ENCODE measurements at regions not wholly inside any gene's neighbourhood (a gene's known extent, or its start where the extent isn't known, plus 50 kb on each side); places are given as distances from the start of the nearest gene placed in this dataset.
"Not testable (repeated sequence)": the region's sequence is repeated elsewhere in the genome, so short reads cannot be mapped to it uniquely, and the experiment has no call there.

DNA sequence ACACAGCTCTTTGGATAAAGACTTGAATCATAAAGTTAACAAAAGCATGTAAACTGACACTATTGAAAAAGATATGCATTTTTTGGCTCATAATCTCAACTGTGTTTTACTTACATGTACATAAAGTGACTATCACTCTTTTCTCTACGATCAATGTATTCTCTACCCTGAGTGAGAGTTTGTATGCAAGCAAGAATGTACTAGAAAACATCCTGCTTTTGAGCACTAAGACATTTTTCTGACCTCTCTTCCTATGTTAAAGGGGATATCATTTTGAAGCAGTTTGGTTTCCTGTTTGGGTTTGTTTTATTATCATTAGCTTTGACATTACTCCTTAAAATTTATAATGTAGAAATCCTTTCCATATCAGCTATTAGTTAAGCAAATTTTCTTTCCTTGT, 910.8 kb downstream of the C6orf118 start:
- no peak overlapping the region for H3K4me3 ChIP-seq (ENCODE audit: low read length)
- DNase-seq (ENCODE audit: low read depth, low spot score) = no peak

DNA sequence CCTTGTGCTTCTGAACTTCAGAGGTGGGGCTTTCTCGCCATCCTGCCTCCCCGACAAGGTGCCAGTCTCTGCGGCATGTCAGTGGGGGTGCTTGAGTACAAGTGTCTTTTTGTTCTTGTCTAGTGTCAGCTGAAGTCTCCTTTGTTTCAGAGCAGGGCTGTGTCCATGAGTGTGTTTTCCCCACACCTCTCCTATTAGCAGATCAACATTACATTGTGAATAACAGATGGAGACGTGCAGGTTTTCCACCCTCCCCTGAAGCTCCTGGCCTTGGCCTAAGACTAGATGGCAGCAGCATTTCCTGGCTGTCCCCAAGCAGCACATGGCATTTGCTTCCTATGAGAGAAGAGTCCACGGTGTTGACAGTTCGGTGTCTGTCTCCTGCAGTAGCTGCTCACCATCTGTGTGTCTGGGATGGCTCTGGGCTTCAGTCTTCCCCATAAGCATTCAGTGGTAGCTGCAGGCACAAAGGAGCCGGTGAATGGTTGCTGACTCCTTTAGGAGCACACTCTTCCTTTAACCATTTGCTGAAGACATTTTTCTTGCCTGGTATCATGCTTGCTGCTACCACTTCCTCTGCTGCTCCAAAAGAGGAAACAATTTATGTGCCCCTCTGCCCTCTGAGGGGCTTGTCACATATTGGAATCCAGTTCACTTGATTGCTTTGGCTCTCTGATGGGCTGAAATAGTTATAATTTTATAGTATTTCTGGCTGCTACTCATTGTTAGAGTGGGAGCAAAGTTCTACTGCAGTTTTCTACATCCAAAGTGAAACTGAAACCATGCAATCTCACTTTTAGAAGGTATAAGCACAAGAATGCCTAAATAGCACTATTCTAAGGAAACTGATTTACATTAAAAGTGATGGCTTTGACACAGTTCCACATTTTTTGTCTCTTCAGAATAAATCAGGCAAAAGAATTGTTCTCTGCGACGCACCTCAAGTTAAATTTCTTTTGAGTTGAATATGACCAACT, 913.0 kb downstream of the C6orf118 start:
- DNase-seq (ENCODE audit: low read depth, low spot score) = no peak
- H3K4me3 ChIP-seq (ENCODE audit: low read length) = no peak overlapping the region

DNA sequence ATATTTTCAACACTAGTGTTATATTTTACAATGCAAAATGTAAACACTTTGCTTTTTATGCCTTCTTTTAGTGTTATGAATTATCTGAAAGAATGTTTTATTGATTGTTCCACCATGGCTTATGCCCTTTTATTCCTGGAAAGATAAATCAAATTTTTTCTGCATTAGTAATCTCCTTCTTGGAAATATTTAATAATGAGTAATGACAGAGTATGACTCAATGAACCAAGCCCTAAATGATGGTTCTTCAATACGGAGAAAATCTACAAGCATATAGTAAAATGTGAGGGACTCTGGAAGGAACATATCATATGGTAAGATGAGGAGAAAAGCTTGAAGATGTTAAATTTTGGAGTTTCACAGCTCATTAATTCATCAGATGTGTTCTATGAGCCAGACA, 929.6 kb downstream of the C6orf118 start:
- no peak for DNase-seq (ENCODE audit: low read depth, low spot score)
- no peak overlapping the region for H3K4me3 ChIP-seq (ENCODE audit: low read length)

DNA sequence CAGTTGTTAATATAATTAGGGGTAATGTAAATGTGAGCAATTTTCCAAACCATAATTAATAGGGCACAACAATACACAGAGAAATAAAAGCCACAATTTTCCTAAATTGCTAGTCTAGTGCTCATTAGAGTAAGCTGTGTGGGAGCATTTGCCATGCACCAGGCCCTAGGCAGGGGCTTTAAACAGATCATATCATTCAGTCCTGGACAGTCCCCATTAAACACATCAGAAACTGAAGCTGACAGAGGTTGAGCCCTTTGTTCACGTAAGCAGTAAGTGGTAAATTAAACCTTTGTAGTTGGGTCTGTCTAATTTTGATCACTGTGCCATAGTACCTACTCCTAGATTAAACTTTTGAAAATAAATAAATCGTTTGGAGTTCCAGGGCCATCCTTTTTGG, 931.1 kb downstream of the C6orf118 start:
- no peak for DNase-seq (ENCODE audit: low read depth, low spot score)
- no peak overlapping the region for H3K4me3 ChIP-seq (ENCODE audit: low read length)

DNA sequence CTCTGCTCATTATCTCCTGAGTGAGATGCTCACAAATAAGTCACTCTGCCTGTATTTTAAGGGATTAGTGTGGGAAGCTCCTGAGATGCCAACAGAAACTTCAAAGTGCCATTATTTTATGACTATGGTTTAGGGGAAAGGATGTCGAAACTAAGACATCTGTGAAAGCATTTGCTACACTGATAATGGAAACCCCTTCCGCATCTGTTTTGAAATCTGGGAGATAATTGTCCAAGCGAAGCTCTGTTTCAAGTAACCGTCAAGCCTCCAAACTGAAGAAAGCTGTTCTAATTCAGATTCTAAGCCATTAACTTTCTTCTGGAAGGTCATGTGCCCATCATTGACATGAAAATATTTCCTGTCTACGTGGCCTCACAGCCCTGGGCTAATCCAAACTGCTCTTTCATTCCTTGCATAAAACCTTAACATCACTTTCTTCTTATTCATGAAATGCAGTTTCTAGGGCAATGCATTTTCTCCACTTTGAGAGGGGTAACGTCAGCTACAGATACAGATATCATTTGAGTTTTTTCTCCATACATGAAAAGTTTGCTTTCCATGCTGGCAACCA, 932.0 kb downstream of the C6orf118 start:
- DNase-seq (ENCODE audit: low read depth, low spot score) = no peak

DNA sequence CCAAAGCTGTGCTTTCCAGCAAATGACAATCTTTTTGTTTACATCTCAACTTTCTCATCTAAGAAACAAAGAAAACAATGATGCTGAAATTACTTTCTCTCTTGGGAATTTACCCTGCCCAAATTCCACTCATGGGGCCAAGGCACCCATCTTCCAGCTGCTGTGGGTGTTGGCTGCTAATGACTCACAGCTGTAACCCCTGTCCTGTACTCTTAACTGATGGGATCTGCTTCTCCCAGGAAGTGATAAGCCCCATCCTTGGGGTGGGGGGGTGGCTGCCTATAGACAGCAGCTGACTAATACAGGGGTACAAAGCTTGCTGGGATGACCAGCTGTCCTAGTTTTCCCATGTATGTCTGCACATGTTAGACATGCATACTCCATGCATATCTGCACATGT, 938.6 kb downstream of the C6orf118 start:
- no peak overlapping the region for H3K4me3 ChIP-seq (ENCODE audit: low read length)
- DNase-seq (ENCODE audit: low read depth, low spot score) = no peak

More for the DNA sequence above, 932.0 kb downstream of the C6orf118 start:
- no peak overlapping the region for H3K4me3 ChIP-seq (ENCODE audit: low read length)

DNA sequence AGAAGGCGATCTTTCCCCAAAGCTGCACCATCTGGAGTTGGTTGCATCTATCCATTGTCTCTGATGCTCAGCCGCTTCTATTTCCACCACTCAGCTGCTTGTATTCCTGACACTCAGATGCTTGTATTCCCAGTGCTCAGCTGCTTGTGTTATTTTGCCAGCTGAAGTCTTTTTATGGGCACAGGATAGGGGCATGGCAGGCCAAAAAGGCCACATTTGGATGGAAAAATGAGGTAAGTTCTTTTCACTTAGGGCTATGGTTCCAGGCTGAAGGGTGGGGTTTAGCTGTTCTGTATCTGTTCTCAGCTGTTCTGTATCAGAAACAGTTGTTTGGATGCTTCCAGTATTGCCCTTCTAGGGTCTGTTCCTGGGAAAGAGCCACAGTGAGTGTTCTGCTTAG, 944.9 kb downstream of the QKI start:
- no peak overlapping the region for H3K4me3 ChIP-seq (ENCODE audit: low read length)
- no peak for DNase-seq (ENCODE audit: low read depth, low spot score)

DNA sequence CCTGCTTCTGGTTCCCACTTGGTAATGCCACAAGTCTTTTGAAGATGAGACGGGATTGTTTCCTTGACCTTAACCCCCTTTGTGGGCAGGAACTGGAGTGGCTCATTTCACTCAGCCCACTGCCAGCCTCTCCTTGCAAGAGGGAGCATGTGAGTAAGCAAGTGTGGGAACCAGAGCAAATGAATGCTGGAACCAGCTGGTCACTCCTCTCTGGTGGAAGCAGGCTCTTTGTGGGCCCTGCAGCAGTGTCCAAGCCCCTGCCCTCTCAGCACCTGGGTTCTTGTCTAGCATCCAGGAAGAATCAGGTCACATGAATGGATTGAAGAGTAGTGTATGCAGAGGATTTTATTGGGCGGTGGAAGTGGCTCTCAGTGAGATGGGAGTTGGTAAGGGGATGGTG, 944.5 kb downstream of the QKI start:
- H3K4me3 ChIP-seq (ENCODE audit: low read length) = no peak overlapping the region
- no peak for DNase-seq (ENCODE audit: low read depth, low spot score)

DNA sequence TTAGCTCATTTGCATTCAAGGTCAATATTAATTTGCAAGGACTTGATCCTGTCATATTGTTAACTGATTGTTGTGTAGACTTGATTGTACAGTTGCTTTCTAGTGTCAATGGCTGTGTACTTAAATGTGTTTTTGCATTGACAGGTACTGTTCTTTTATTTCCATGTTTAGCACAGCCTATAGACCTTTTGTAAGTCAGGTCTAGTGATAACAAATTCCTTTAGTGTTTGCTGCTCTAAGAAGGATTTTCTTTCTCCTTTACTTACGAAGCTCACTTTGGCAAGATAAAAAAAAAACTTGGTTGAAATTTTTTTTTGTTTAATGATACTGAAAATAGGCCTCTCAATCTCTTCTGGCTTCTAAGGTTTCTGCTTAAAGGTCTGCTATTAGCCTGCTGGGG, 942.3 kb downstream of the QKI start:
- H3K4me3 ChIP-seq (ENCODE audit: low read length) = no peak overlapping the region
- no peak for DNase-seq (ENCODE audit: low read depth, low spot score)

DNA sequence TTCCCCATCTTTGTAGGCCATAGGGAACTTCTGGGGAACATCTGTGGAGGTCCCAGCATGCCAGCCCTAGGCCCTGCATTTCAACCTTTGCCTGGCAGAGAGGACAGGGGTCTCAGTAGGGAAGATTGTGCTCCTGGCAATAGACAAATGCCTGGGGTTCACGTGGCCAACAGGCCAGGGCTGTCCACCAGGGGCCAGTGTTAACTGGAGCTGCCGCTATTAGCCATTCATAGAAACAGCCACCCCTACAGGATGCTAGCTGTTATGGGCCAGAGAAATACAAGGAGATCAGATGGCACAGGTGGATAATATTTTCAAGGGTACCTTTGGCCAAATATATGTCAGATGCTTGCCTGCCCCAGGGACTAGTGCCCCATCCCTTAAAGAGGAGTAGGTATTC, 932.9 kb downstream of the QKI start:
- H3K4me3 ChIP-seq (ENCODE audit: low read length) = no peak overlapping the region
- DNase-seq (ENCODE audit: low read depth, low spot score) = no peak

DNA sequence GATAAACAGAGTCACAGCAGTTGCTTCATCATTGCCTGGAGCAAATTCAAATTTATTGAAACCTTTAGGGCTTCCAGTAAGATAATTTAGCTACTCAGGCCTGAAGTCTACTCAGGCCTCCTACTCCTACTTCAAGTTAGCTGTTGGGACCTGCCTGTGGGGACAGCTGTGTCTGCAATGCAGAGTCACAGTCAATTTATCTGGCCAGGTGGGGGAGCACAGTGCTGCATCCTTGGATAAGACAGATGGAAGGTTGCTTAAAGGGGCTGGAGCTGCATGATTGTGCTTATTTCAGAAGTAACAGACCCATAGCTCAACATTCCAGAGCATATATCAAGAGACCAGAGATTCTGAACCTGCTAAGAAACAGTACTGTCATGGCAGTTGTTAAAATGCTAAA, 932.1 kb downstream of the QKI start:
- DNase-seq (ENCODE audit: low read depth, low spot score) = no peak
- H3K4me3 ChIP-seq (ENCODE audit: low read length) = no peak overlapping the region

DNA sequence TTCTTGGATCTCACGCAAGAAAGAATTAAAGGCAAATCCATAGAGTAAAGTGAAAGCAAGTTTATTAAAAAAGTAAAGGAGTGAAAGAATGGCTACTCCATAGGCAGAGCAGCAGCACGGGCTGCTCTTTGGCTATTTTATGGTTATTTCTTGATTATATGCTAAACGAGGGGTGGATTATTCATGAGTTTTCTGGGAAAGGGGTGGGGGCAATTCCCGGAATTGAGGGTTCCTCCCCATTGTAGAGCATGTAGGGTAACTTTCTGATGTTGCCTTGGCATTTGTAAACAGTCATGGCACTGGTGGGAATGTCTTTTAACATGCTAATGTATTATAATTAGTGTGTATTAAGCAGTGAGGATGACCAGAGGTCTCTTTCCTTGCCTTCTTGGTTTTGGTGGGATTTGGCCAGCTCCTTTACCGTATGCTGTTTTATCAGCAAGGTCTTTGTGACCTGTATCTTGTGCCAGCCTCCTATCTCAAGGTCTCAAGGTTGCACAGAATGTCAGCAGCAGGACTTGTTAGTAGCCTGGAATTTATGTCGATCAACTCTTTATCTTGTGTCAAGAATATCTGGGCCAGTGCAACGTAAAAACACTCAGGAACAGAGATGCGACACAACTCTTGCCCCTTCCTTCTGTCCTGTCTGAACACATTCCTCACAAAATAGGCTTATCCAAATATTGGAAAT, 931.4 kb downstream of the QKI start:
- DNase-seq (ENCODE audit: low read depth, low spot score) = no peak
- H3K4me3 ChIP-seq (ENCODE audit: low read length) = no peak overlapping the region

DNA sequence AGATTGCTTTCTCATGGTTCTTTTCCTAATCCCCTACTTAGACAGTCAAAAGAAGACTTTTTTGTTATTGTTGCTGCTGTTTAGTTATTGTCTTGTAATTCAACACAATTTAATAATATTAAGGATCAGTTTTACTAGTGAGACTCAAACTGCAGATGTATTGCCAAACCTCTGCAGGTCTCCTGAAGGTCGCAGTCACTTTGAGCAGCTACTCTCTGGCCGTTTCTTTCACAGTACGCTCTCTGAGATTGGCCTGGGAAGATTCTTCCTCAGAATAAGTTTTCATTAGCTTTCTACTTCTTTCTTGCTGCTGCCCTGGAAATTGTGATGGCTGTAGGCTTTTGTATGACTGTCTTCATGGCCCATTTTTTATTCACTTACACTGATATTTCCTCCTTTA, 930.8 kb downstream of the QKI start:
- H3K4me3 ChIP-seq (ENCODE audit: low read length) = no peak overlapping the region
- no peak for DNase-seq (ENCODE audit: low read depth, low spot score)

DNA sequence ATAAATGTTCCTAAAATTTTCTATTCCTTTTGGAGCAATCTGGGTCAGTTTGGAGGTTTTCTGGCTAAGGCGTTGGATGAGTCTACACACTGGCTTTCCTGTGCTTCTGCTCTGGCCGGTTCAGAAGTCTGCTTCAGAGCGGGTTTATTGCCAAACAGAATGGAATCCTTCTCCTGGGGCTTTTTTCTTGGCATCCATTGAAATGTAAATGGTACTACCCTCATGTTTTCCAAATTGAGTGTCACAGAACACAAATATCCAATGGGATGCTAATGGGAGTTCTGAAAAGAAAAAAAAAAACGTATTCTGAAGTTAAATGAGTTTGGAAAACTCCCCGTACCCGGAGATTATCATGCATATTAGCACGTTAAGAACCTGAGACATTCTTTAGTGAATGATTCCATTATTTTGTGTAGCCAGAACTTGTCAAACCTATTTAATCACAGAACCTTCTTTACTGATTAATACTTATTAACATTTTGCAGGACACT, 930.3 kb downstream of the QKI start:
- no peak overlapping the region for H3K4me3 ChIP-seq (ENCODE audit: low read length)

DNA sequence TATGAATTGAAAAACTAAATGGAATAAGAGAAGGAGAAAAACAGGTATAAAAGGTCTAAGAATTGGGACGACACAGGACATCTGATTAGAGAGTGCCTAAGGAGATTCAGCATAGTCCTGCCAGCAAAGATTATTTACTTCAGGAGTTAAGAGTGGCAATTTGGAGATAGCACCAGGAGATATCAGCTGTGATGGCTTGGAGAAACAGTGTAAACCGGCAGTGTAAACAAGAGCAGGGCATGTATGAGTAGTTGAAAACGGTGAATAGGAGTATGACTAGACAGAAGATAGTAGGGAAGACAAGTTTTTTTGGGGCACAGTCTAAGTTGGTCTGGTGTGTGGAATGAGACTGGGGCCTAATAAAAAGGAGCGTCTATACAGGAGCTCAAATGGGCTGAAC, 924.9 kb downstream of the QKI start:
- H3K4me3 ChIP-seq (ENCODE audit: low read length); DNase-seq (ENCODE audit: low read depth, low spot score): not testable (repeated sequence)

More for the DNA sequence above, 930.3 kb downstream of the QKI start:
- DNase-seq (ENCODE audit: low read depth, low spot score) = no peak

DNA sequence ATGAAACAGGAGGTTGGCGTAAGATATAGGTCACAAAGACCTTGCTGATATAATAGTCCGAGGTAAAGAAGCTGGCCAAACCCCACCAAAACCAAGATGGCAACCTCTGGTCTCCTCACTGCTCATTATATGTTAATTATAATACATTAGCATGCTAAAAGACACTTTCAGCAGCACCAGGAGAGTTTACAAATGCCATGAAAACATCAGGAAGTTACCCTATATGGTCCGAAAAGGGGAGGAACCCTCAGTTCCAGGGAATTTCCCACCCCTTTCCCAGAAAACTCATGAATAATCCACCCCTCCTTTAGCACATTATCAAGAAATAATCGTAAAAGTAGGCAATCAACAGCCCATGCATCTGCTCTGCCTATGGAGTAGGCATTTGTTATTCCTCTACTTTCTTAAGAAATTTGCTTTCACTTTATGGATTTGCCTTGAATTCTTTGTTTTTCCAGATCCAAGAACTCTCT, 923.4 kb downstream of the QKI start:
- H3K4me3 ChIP-seq (ENCODE audit: low read length) = no peak overlapping the region
- no peak for DNase-seq (ENCODE audit: low read depth, low spot score)

DNA sequence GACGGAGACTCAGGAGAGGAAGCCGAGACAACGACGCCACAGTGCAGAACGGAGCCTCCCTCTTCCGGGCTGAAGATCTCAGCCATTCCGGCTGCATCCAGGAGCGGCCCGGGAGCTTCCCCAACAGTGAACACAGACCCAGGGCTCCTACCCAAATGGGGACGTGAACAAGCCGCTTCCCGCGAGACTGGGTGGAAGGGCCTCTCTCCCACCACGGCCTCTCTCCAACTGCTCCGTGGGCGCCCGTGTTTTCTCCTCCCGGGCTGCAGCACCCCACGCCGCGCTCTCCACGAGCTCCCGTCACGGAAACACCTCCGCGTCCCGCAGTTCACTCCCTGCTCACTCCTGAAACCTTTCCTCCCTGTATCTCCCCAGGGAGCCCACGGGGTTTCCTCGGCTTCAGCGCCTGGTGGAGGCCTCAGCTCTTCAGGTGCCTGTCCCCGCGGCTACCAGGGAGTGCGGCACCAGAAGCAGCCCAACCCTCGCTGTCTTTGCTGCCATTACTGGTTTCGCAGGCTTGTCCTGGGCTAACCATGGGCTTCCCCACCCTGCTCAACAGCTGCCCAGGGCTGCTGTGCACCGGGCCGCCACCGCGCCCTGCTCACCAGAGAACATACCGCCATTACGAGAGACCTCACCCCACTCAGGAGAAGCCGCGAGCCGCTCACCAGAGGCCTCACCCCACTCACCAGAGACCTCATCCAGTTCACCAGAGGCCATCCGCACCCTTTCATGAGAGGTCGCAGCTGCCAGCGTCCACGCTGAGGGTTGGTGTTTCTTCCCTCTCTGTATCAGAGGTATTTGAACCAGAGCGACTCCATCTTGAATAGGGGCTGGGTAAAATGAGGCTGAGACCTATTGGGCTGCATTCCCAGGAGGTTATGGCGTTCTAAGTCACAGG, 922.8 kb downstream of the QKI start:
- no peak for DNase-seq (ENCODE audit: low read depth, low spot score)
- no peak overlapping the region for H3K4me3 ChIP-seq (ENCODE audit: low read length)

DNA sequence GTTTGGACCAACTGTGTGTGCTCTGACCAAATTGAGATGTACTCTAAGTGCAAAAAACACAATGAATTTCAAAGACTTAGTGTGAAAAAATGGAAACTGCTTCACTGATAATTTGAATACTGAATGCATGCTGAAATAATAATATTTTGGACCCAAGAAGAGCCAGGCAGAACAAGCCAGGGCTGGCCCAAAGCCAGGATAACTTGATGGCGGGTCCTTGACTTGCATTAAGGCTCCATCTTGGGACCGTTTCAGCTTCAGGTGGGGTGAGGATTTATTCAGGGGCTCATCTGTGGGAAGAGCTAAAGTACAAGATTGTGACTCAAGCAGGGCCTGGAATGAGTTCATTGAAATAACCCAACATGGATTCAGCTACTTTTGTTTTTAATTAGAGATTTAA, 921.9 kb downstream of the QKI start:
- no peak for DNase-seq (ENCODE audit: low read depth, low spot score)
- no peak overlapping the region for H3K4me3 ChIP-seq (ENCODE audit: low read length)

DNA sequence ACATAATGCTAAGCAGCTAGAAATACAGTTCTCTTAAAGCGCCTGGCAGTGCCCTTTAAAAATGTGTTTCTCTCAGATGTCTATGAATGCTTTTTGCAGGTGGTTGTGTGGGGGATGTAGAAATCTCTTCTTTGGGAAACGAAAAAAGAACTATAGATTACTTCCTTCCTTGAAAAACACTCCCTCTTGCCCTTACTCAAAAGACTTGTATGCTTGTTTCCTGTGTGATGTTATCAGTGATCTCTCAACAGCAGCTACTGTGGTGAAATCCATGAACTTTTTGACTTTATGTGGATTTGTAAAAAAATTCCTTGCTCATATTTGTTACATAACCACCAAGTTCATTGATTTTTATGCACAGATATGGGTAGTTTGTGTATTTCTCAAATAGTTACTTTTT, 916.5 kb downstream of the QKI start:
- no peak for DNase-seq (ENCODE audit: low read depth, low spot score)
- no peak overlapping the region for H3K4me3 ChIP-seq (ENCODE audit: low read length)
